Mesothelial cell of epicardium (in vitro differentiated cells): ENCODE measurements at regions not wholly inside any gene's neighbourhood (a gene's known extent, or its start where the extent isn't known, plus 50 kb on each side); places are given as distances from the start of the nearest gene placed in this dataset.
A peak's percentile ranks its signal among the peaks of the same experiment; 100 is the strongest.

ENCODE experiments used
- DNase-seq, 2 experiments: peaks; one replicate each; pipeline ENCODE4 v3.0.0; 2021; ENCODE audit warnings: low spot score in 2 of 2; ENCODE audit not compliant: unreplicated experiment in 2 of 2
- H3K27ac Mint-ChIP-seq: 2 replicates; pipeline ENCODE4 v1.8.0; 2021; ENCODE audit warnings: mixed read lengths
- H3K27me3 Mint-ChIP-seq: 2 replicates; pipeline ENCODE4 v1.8.0; 2021; ENCODE audit warnings: low read depth, mixed read lengths
- H3K36me3 Mint-ChIP-seq: 2 replicates; pipeline ENCODE4 v1.8.0; 2021; ENCODE audit warnings: mixed read lengths
- H3K4me1 Mint-ChIP-seq: 2 replicates; pipeline ENCODE4 v1.8.0; 2021; ENCODE audit warnings: mixed read lengths
- H3K4me3 Mint-ChIP-seq: 2 replicates; pipeline ENCODE4 v1.8.0; 2021; ENCODE audit warnings: mild to moderate bottlenecking, moderate library complexity, mixed read lengths
- H3K9me3 Mint-ChIP-seq: 2 replicates; pipeline ENCODE4 v1.8.0; 2021; ENCODE audit warnings: mixed read lengths
- CTCF ChIP-seq: fragments of 200-600 bp; sonication (generic); IDR thresholded peaks from one replicate; pipeline ENCODE4 v1.5.0; 2021; ENCODE audit warnings: antibody characterized with exemption; ENCODE audit not compliant: unreplicated experiment

DNA sequence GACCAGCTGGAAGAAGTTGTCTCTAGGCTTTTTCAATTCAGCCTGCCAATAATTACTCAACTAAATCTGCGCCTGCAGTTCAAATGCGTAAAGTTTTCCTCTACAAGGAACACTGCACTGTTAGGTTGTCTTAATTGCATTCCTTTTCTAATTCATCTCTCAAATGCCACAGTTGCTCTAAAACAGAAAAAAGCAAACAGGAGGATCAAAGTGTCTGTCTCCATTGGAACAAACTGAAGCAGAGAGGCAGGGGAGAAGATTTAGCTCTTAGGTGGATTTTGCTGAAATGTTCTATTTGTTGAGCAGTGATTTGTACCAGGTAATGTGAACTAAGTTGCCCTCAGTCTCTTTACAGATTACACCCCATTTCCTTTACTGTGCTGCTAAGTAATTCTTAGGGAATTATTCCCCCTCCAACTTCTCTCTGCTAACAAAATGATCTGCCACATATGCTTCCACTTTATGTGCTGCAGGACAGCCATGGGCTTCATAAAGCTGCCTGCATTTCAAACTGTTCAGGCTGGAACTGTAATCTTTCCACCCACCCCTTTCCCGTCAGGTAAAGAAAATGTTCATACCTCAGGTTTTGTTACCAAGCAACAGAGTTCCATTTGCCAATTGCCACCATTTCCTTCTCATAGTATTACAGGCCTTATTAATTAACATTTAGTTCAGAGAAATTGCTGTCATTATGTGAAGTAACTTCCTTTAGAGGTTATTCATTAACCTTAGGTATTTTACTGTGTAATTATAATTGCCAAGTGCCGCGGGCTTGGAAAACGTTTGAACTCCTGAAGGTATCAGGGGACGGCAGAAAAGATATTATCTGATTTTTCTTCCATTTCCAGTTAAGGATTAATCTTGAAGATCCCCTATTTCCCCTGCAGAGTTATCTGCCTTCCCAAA is 149.3 kb downstream of the SPRY1 start:
- Mint-ChIP-seq H3K36me3 (peaks cover 3% of the 10 kb centered on the region), H3K9me3 (peaks cover 5% of the 10 kb centered on the region), H3K4me1 (peaks cover 36% of the 10 kb centered on the region), H3K27me3 (no peaks in the 10 kb centered on the region), H3K27ac (peak overlapping the region; percentile 90), H3K4me3 (no peak overlapping the region)
- DNase-seq = no peak
- TF ChIP-seq CTCF = no peak

- H3K27me3 Mint-ChIP-seq = no peaks in the 10 kb centered on the region
- peaks cover 36% of the 10 kb centered on the region for H3K4me1 Mint-ChIP-seq
- no peak for TF ChIP-seq CTCF
- no peak overlapping the region for H3K4me3 Mint-ChIP-seq
- no peak for DNase-seq
- H3K36me3 Mint-ChIP-seq = peaks cover 3% of the 10 kb centered on the region
- peaks cover 5% of the 10 kb centered on the region for H3K9me3 Mint-ChIP-seq
- H3K27ac Mint-ChIP-seq = peak overlapping the region; percentile 90
Measured at GRCh38 chr4:123546573-123547060, 150.0 kb downstream of the SPRY1 start.

DNA sequence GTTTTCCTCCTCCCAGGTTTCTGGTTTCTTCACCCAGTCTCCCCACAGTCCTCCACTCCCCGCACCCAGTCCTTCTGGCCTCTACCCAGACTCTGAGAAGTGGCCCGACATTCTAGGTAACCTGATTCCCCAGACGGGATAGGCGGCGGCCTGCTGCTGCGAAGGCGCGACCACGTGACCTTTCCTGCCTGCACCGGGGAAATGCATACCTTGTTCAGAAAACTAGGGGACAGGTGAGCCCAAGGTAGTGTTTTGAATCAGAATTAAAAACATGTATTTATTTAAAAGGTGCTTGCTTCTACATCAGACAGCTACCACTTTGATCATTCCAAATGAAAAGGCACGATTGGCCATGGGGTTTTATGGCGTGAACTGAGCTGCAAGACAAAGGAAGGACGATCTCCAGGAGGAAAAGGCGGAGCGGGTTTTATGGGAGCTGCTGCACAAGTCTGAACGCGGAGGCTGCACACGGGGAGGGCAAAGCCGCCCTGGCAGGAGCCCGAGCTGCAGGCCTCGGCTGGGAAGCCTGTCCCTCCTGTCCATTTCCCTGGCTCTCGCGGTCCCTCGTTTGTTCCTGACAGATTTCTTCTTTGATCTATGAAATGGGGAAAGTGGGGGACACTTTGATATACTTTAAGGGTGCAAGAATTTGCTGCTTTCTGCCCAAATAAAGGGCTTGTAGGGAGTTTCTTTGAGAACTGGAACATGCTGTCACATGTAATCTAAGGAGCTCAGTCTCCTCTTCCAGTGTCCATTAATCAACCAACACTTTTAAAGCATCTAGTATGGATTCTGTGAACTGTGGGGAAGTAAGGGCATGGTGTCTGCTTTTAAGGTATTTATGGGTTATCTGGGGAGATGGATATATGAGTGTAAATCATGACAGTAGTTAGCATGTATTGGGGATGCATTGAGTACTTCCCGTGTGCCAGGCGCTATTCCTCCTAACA is 150.9 kb downstream of the SPRY1 start:
- Mint-ChIP-seq H3K4me3 (peak overlapping the region; percentile 40), H3K27ac (peak overlapping the region; percentile 90), H3K36me3 (peaks cover 3% of the 10 kb centered on the region), H3K4me1 (peaks cover 36% of the 10 kb centered on the region), H3K27me3 (no peaks in the 10 kb centered on the region), H3K9me3 (peaks cover 5% of the 10 kb centered on the region)
- peak; percentile 50 to 69 for DNase-seq
- no peak for TF ChIP-seq CTCF

GRCh38 chr4:123553279-123553678 is 156.7 kb downstream of the SPRY1 start:
- Mint-ChIP-seq H3K27ac (peak overlapping the region; percentile 18), H3K4me1 (peaks cover 48% of the 10 kb centered on the region), H3K27me3 (no peaks in the 10 kb centered on the region), H3K36me3 (peaks cover 3% of the 10 kb centered on the region), H3K4me3 (no peak overlapping the region), H3K9me3 (peaks cover 5% of the 10 kb centered on the region)
- TF ChIP-seq CTCF = no peak
- DNase-seq = no peak

DNA sequence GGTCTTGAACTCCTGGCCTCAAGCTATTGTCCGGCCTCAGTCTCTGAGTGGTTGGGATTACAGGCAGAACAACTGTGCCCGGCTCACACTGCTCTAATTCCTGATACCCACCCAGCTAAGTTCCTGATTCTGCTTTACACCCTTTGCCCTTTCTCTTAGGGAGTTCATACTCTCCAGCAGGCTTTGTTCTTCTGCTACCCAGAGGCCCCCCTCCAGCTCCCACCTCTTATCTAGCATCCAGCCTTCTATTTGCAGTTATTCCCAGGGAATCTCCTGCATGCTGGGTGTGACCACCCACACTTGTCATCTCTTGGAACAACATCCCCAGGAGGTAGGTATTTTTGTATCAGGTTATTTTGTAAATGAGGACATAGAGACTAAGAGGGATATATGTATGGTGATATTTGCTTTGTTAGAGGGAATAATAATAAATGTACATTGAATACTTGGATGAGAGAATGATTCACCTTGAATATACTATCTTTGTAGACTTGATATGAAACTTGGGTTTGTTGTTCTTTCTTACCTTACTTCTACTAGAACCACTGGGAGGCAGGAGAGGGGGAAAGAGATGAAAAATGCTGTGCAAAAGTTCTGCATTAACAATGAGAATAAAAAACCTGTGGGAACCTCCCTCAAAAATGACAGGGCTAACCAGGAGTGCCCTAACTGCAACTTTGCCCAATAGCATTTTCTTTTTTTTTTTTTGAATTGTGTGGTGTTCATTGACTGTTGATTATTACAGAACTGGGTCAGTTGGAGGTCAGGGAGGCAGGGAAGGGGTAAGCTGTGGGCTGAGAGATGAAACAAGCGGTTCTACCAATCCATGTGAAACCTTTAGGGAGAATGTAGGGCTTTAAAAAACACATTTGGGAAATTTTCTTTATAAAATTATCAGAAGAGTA is 157.4 kb downstream of the SPRY1 start:
- peaks cover 3% of the 10 kb centered on the region for H3K36me3 Mint-ChIP-seq
- peaks cover 48% of the 10 kb centered on the region for H3K4me1 Mint-ChIP-seq
- H3K4me3 Mint-ChIP-seq = no peak overlapping the region
- no peak for DNase-seq
- no peak for TF ChIP-seq CTCF
- H3K27ac Mint-ChIP-seq = peak overlapping the region; percentile 92
- peaks cover 5% of the 10 kb centered on the region for H3K9me3 Mint-ChIP-seq
- no peaks in the 10 kb centered on the region for H3K27me3 Mint-ChIP-seq
